CD4-positive, alpha-beta T cell treated with Interleukin-4 for 1 hour (primary cell): ENCODE measurements at regions not wholly inside any gene's neighbourhood (a gene's known extent, or its start where the extent isn't known, plus 50 kb on each side); places are given as distances from the start of the nearest gene placed in this dataset.
"Not testable (repeated sequence)": the region's sequence is repeated elsewhere in the genome, so short reads cannot be mapped to it uniquely, and the experiment has no call there.

ENCODE experiments used
- DNase-seq, 2 donors: peaks; one replicate each; pipeline ENCODE4 v3.0.0-alpha.2; 2020 to 2022

DNA sequence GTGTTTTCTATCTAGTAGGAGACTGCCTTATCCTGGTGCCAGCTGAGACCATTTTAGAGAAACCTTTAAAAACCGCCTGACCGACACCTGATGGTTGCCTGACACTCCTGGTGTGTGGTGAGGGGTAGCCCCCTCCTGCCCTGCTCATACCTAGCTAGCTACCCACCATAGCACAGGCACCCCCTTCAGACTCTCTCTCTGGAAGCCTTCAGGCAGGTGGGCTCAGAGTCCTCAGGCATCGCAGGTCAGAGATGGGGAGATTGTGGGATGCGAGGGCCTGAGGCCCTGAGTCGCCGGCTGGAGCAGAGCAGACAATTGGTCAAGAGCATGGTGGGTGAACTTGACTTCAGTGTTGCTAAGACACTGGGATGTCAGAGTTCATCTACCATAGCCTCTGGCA lies 424.6 kb downstream of the BRD1 start:
- no peak for DNase-seq

GRCh38 chr22:49402169-49402568 lies 425.5 kb downstream of the BRD1 start:
- DNase-seq: no peak

GRCh38 chr22:49400941-49401598 lies 426.6 kb downstream of the BRD1 start:
- DNase-seq: no peak

DNA sequence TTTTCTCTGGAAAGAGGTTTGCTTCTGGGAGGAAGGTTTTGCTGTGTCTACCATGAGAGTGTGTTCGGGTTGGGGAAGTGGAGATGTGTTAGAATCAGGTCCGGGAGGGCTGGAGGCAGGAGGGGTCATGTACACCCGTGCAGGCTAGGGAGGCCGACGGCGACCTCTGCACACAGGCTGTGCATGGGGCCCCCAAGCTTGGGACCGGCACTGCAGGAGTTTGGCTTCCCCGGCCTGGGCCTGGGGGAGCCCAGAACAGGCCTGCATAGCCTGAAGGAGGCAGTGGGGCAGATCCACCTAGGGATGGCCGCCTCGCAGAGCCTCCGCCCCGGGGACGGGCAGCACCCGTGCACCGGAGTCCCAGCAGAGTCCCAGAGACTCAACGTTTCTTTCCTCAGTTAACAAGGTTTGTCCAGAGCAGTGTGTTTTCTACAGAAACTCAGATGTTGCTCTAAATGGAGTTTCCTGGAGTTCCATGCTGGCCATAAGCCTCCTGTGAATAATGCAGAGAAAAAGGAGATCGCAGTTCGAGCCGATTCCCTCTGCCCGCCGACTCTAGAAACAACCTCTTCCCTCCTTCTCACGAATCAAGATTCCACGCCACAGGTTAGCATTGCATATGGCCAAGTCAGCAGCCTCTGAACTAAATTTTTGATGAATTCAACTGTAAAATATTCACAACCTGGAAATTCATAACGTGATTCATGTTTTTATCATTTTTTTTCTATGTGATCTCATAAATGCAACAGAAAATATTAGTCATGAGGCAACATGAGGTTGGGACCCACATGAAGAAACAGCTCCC lies 427.3 kb downstream of the BRD1 start:
- DNase-seq: no peak

DNA sequence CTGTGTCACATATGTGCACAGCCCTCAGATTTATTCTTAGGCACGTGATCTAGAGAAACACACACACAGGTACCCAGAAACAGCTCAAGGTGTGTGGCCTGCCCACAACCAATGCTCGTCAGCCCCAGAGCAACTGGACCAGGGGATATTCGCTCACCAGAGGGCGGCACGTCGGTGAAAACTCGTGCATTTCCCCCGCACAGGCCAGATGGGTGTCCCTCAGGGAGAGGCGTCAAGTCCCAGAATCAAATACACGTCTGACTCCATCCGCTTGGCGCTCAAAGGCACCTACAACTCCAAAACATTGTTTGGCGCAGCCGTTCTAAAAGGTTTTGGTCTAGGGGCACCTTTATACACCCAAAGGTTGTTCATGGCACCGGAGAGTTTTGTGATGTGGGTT lies 429.0 kb downstream of the BRD1 start:
- no peak for DNase-seq

DNA sequence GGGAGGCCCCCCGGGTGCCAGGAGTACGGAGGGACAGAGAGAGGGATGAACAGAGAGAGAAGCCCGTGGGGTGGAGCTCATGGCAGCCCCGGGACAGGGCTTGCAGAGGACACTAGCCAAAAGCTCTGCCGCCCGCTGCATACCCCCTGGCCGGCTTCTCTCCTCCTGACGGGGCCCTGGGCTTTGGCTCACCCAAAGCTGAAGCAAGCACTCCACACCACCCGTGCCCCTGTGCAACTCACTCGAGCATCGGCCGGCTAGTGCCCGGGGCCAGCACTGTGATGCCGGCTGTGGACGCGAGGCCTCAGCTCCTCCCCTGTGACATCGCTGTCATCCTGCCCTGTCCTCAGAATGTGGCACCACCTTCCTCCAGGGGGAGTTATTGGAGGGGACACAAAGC lies 429.6 kb downstream of the BRD1 start:
- DNase-seq: no peak

GRCh38 chr22:49396817-49397216 lies 430.9 kb downstream of the BRD1 start:
- no peak for DNase-seq

DNA sequence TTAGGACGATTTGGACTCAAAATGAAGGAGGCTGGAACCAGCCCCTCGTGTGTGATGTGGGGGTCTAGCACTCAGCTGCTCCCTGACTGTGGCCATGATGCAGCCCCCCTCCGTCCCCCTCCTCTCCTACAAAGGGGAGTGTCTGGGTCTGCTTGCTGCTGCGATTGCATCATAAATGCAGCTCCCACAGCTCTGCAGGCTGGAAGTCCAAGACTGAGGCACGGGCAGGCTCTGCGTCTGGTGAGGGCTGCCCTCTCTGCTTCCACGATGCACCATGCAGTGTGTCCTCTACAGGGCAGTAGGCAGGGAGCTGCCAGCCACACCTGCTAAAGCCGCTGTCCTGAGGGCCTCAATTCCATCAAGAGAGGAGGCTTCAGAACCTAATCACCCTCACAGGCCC lies 432.1 kb downstream of the BRD1 start:
- no peak for DNase-seq

DNA sequence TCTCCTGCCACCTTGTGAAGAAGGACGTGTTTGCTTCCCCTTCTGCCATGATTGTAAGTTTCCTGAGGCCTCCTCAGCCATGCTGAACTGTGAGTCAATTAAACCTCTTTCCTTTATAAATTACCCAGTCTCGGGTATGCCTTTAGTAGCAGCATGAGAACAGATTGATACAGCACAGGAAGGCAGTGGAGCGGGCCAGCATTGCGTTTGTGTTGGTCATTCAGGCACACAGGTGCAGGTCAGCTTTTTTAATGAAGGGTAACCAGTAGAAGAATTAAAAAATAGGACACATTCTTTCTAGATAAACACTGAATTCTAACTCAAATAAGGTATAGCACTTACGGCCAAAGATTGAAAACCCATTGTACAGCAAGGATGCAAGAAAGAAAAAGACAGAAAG lies 432.6 kb downstream of the BRD1 start:
- not testable (repeated sequence) for DNase-seq

GRCh38 chr22:49394116-49394785 lies 433.4 kb downstream of the BRD1 start:
- no peak for DNase-seq

DNA sequence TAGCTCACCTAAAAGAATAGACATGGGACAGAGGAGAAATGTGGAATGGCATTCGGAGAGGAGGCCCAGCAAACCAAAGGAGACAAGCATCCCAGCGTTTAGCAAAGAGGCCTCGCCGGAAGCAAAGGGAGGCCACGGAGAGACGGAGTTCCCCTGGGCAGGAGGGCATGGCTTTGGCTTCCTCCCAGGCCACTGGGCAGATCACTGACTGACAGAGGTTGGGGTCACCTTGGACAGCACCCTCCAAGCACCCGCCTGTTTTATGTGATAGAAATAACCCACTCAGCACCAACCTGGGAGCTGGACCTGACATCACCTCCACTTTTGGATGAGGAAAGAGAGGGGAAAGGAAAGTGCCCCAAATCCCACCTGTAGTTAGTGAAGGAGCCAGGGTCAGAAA lies 434.1 kb downstream of the BRD1 start:
- DNase-seq: no peak

DNA sequence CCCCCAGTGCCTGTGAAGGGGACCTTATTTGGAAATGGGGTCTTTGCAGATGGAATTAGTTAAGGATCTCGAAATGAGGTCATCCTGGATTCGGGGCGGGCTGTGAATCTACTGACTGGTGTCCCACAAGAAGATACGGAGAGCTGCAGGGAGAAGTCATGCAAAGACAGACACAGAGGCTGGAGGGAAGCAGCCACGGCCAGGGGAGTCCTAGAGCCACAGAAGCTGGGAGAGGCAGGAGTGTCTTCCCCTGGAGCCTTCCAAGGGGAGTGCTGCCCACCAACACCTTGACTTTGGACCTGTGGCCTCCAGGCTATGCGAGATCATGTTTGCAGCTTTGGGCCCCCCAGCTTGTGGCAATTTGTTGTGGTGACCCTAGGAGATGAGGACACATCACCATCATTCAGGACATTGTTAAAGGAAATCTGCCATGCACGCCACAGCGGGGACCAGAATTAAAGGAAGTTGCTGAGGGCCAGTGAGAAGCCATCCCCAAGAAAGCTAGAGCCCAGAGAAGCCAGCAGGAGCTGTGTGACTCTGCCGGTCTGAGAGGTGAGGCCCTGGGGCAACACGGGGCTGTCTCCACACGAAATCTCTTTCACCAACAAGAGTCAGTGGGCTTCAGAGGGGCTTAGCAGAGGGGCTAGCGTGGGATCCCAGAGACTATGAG lies 434.7 kb downstream of the BRD1 start:
- DNase-seq: no peak

DNA sequence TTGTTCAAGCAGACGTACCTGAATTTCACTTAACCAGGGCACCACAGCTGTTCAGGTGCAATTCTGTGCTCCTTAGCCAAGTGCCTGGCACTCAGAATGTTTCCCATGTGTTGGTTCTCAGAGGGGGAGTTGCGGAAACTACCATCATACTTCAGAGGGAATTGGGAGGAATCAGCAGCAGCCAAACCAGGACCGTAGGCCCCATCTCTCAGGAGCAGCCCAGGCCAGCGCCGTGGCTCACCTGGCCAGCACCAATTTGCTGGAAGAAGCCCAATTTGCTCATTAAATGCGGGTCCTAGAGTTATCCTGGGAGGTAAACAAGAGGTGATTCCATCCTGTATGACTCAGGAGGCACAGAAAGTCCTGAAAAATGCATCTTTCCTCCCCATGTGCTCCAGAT lies 435.4 kb downstream of the BRD1 start:
- DNase-seq: no peak

GRCh38 chr22:49391436-49391835 lies 436.2 kb downstream of the BRD1 start:
- DNase-seq: no peak

DNA sequence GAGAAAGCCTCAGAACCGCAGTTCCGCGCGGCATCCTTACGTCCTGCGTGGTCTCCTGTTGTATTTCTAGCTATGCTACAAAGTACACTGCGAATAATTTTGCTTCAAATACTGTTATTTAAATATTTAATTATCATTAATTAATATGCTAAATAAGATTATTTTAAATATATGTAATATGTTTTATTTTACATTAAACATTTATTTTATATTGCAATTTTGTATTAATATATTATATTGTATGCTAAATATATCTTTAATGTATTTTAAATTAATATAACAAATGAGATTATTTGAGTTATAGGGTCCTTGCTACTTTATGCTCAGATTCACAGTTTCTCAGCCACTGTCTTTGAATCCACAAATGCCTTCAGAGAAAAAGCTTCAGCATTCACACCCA lies 436.7 kb downstream of the BRD1 start:
- no peak for DNase-seq

GRCh38 chr22:49383909-49384308 lies 443.8 kb downstream of the BRD1 start:
- not testable (repeated sequence) for DNase-seq

- DNase-seq: no peak
Observed at GRCh38 chr22:49382451-49382735, 445.3 kb downstream of the BRD1 start.

DNA sequence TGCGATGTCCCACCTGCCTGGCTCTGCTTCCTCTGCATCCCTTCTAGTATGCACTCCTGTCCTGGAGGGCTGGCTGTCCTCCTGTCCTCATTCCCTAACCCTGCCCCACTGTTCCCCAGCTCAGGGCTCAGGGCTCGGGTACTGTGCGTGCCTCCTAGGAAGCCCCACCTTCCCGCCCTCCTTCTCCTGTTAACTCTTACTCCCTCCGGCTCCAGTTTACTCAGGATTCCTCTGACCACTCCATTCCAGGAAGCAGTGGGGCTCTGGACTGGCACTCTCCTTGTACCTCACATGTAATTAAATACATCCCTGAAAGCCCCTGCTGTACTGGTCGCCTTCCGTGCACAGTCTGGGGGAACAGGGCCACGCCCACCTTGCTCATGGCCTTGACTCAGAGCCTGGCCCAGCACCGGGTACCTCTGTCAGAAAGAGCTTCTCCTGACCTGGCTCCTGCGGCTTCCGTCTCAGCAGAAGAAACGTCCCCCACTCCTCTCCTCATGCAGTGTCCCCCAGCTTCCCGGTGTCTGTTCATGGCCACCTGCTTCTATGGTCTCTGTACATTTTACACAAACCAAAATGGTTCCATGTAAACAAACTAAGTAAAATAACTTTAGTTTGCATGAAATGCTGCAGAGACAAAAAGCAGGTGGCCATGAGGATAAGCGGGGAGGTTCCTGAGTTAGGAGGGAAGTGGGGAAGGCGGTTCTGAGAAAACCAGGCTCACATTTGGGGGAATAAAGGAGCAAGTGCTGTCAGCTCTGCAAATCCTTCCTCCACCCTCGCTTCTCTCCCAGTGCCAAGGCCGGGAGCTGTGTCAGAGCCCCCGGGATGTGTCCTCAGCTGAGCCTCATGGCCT lies 445.9 kb downstream of the BRD1 start:
- no peak for DNase-seq

DNA sequence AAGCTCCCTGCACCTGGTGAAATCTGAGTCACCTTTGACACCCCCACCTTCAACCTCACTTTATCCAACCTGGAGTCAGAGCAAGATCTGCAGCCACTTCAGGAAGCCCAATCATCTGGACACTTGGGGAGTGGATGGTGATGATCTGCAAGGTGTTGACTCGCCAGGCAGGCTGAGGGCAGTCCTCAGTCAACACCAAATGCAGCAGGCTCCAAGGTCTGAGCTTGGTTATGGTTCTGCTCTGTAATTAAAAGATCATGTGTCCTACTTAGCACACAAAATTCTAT lies 446.9 kb downstream of the BRD1 start:
- DNase-seq: no peak

- DNase-seq: no peak
Observed at GRCh38 chr22:49380095-49380827, 447.4 kb downstream of the BRD1 start.

- DNase-seq: no peak
Observed at GRCh38 chr22:49377306-49377705, 450.4 kb downstream of the BRD1 start.

- DNase-seq: no peak
Observed at GRCh38 chr22:49373801-49374226, 453.9 kb downstream of the BRD1 start.
